Kidney (tissue), 13 donors: ENCODE measurements at regions not wholly inside any gene's neighbourhood (a gene's known extent, or its start where the extent isn't known, plus 50 kb on each side); places are given as distances from the start of the nearest gene placed in this dataset.
A peak's percentile ranks its signal among the peaks of the same experiment; 100 is the strongest.

Source experiments
- DNase-seq, 5 donors: peaks; one replicate each; pipeline ENCODE4 v3.0.0-alpha.2; 2013 to 2020
- FAIRE-seq: peaks from 2 replicates; lab custom pipeline; 2012; peaks lifted over from hg19 to GRCh38; lab: Jason Lieb, UNC
- H3K27ac ChIP-seq, 2 donors: one replicate each; pipeline ENCODE4 v1.7.0; 2013; ENCODE audit warnings: low read depth in 2 of 2, low read length in 2 of 2, inconsistent platforms in 1 of 2
- H3K27me3 ChIP-seq: one replicate; pipeline ENCODE4 v1.7.1; 2013; ENCODE audit warnings: low read length, inconsistent platforms; ENCODE audit not compliant: control insufficient read depth, insufficient read depth
- H3K36me3 ChIP-seq, 3 donors: one replicate each; pipeline versions ENCODE4 v1.7.0 to v1.7.1; 2013; ENCODE audit warnings: low read length in 3 of 3, control low read depth in 1 of 3, inconsistent platforms in 1 of 3; ENCODE audit not compliant: insufficient read depth in 3 of 3, control insufficient read depth in 2 of 3
- H3K4me1 ChIP-seq, 3 donors: one replicate each; pipeline versions ENCODE4 v1.7.0 to v1.7.1; 2013; ENCODE audit warnings: low read length in 3 of 3, inconsistent platforms in 1 of 3, low read depth in 1 of 3; ENCODE audit not compliant: control insufficient read depth in 2 of 3, insufficient read depth in 2 of 3
- H3K4me3 ChIP-seq, 3 donors: one replicate each; pipeline versions ENCODE4 v1.7.0 to v1.8.1; 2013; ENCODE audit warnings: low read length in 3 of 3, control low read depth in 1 of 3, inconsistent platforms in 1 of 3
- H3K9ac ChIP-seq, 3 donors: one replicate each; pipeline versions ENCODE4 v1.7.0 to v1.7.1; 2013; ENCODE audit warnings: low read length in 3 of 3, control low read depth in 1 of 3, inconsistent platforms in 1 of 3
- H3K9me3 ChIP-seq, 3 donors: one replicate each; pipeline versions ENCODE4 v1.7.0 to v1.7.1; 2013; ENCODE audit warnings: low read length in 3 of 3, control low read depth in 1 of 3, inconsistent platforms in 1 of 3; ENCODE audit not compliant: control insufficient read depth in 2 of 3, insufficient read depth in 1 of 3
- intact Hi-C: fragments of 100-400 bp; cut with DNase I; formaldehyde crosslinking; loops from one replicate; pipeline ENCODE4 v1.11.1; 2022
- TF ChIP-seq, protein P1 (sequence below): IDR thresholded peaks from 3 replicates; pipeline ENCODE4 v1.5.1; 2012; ENCODE audit warnings: mild to moderate bottlenecking, moderate library complexity, borderline replicate concordance; ENCODE audit not compliant: insufficient read depth; ENCODE audit errors: extremely low read depth
- donor health status: control.
- donor health status: control.
- donor health status: control.
- donor health status: control.
- donor health status: control.
- donor health status: DM: yes; HTN: yes; CAD: no.
- donor health status: Normal renal cell carcinoma (clear cell type).

DNA sequence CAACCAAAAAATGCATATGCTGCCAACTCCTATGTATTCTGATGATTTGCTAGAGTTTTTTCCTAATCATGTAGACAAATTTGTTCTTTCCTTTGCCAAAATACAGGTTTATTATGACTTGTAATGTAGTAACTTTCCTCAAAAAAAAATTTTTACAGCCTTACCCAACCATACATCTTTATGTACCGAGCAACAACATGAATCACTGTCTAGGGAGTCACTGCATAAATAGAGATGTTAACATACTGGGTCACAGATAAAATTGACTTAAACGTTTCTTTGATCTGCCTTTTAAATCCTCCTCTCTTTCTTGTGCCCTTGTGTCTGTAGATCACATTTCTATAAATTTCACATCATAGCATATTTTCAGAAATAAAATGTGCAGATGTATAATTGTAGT, 143.6 kb downstream of the MBD2 start:
- Histone ChIP-seq H3K9me3 (peaks cover 0 to 4% (median 0%) of the 10 kb centered on the region in 3 donors), H3K27ac (no peak overlapping the region), H3K27me3 (no peaks in the 10 kb centered on the region), H3K4me1 (no peaks in the 10 kb centered on the region), H3K36me3 (no peaks in the 10 kb centered on the region), H3K9ac (no peak overlapping the region), H3K4me3 (no peak overlapping the region)
- intact Hi-C loops, result no loop called here
- no peak for FAIRE-seq
- no peak for DNase-seq
- TF ChIP-seq, protein P1, sequence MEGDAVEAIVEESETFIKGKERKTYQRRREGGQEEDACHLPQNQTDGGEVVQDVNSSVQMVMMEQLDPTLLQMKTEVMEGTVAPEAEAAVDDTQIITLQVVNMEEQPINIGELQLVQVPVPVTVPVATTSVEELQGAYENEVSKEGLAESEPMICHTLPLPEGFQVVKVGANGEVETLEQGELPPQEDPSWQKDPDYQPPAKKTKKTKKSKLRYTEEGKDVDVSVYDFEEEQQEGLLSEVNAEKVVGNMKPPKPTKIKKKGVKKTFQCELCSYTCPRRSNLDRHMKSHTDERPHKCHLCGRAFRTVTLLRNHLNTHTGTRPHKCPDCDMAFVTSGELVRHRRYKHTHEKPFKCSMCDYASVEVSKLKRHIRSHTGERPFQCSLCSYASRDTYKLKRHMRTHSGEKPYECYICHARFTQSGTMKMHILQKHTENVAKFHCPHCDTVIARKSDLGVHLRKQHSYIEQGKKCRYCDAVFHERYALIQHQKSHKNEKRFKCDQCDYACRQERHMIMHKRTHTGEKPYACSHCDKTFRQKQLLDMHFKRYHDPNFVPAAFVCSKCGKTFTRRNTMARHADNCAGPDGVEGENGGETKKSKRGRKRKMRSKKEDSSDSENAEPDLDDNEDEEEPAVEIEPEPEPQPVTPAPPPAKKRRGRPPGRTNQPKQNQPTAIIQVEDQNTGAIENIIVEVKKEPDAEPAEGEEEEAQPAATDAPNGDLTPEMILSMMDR, result no peak

GRCh38 chr18:54076166-54076565, 148.3 kb downstream of the MBD2 start:
- FAIRE-seq, result no peak
- intact Hi-C loops, result no loop called here

DNA sequence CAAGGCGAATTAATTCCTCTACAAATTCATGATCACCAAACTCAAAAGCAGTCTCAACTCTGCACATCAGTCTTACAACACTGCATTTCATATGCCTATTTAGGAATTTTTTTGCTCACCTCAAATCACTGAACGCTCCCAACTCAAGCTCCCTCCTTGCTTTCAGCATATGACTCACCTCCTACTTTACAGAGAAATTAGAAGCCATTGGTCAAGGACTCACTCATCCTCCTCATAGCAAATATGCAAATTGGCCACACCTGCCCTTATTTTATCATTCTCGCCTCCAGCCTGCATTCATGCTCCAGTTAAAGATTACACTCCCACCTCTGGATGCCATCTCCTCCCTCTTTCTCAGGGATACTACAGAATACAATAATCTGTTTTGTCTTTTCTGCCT, 148.8 kb downstream of the MBD2 start:
- H3K4me3 ChIP-seq, result no peak overlapping the region
- FAIRE-seq (no peak), DNase-seq (no peak)
- H3K36me3 ChIP-seq, result no peaks in the 10 kb centered on the region
- no peaks in the 10 kb centered on the region for H3K27me3 ChIP-seq
- no peaks in the 10 kb centered on the region for H3K9me3 ChIP-seq
- intact Hi-C loops, result no loop called here
- no peak overlapping the region for H3K9ac ChIP-seq
- H3K27ac ChIP-seq, result no peak overlapping the region
- no peaks in the 10 kb centered on the region for H3K4me1 ChIP-seq
- TF ChIP-seq, protein P1, result no peak

More at GRCh38 chr18:54076166-54076565, 148.3 kb downstream of the MBD2 start:
- H3K27ac ChIP-seq, result no peak overlapping the region
- H3K4me1 ChIP-seq, result no peaks in the 10 kb centered on the region
- H3K27me3 ChIP-seq, result no peaks in the 10 kb centered on the region
- no peak overlapping the region for H3K4me3 ChIP-seq
- peak in 2 of 5 donors; percentile 55 to 64 for DNase-seq
- TF ChIP-seq, protein P1, result no peak
- no peaks in the 10 kb centered on the region for H3K9me3 ChIP-seq
- no peak overlapping the region for H3K9ac ChIP-seq
- H3K36me3 ChIP-seq, result no peaks in the 10 kb centered on the region

- H3K36me3 ChIP-seq, result no peaks in the 10 kb centered on the region
- no peaks in the 10 kb centered on the region for H3K4me1 ChIP-seq
- intact Hi-C loops, result no loop called here
- no peaks in the 10 kb centered on the region for H3K27me3 ChIP-seq
- DNase-seq, result no peak
- H3K4me3 ChIP-seq, result no peak overlapping the region
- no peak overlapping the region for H3K27ac ChIP-seq
- H3K9me3 ChIP-seq, result no peaks in the 10 kb centered on the region
- no peak for FAIRE-seq
- TF ChIP-seq, protein P1, result no peak
- H3K9ac ChIP-seq, result no peak overlapping the region
Measured at GRCh38 chr18:54069729-54070128, 154.7 kb downstream of the MBD2 start.
